ENCODE measurements at regions not wholly inside any gene's neighbourhood (a gene's known extent, or its start where the extent isn't known, plus 50 kb on each side); places are given as distances from the start of the nearest gene placed in this dataset.
"Not testable (repeated sequence)": the region's sequence is repeated elsewhere in the genome, so short reads cannot be mapped to it uniquely, and the experiment has no call there.

DNA sequence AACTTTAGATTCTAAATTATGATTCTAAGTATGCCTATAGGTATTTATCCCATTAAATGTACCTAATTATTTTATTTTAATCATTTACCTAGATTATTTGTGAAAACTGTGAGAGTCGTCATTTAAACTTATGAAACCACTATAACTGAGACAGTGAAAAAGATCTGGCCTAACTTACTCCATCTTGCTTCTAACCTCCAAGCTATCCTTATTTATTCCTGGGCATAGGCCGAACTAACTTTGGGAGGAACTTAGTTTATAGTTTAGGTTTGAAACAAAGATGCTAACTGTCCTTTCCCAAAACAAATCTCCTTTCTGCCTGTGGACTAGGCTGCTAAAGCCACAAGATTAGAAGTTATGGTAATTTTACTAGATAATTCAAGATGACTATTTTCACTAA is 79.7 kb upstream of the PPP2R5C start:
- Histone ChIP-seq H3K4me1 (ENCODE audit: control insufficient read depth, insufficient read depth, low read length) (peaks cover 9% of the 10 kb centered on the region; the same call in 1 of the 2 replicates), H3K36me3 (ENCODE audit: control insufficient read depth, insufficient read depth, low read length) (no peaks in the 10 kb centered on the region), H3K9ac (ENCODE audit: low read length) (no peak overlapping the region), H3K27me3 (ENCODE audit: control insufficient read depth, insufficient read depth, low read length) (peaks cover 42% of the 10 kb centered on the region), H3K27ac (ENCODE audit: low read depth, low read length) (no peak overlapping the region), H3K4me3 (ENCODE audit: low read depth, low read length) (no peak overlapping the region), H3K9me3 (ENCODE audit: control insufficient read depth, insufficient read depth, low read depth, low read length) (no peaks in the 10 kb centered on the region)

GRCh38 chr14:101683365-101683764 is 78.1 kb upstream of the PPP2R5C start:
- Histone ChIP-seq H3K27me3 (ENCODE audit: control insufficient read depth, insufficient read depth, low read length) (peaks cover 55% of the 10 kb centered on the region), H3K4me1 (ENCODE audit: control insufficient read depth, insufficient read depth, low read length) (peaks cover 9% of the 10 kb centered on the region; the same call in 1 of the 2 replicates), H3K4me3 (ENCODE audit: low read depth, low read length) (no peak overlapping the region), H3K9ac (ENCODE audit: low read length) (no peak overlapping the region), H3K36me3 (ENCODE audit: control insufficient read depth, insufficient read depth, low read length) (no peaks in the 10 kb centered on the region), H3K27ac (ENCODE audit: low read depth, low read length) (no peak overlapping the region), H3K9me3 (ENCODE audit: control insufficient read depth, insufficient read depth, low read depth, low read length) (no peaks in the 10 kb centered on the region)

DNA sequence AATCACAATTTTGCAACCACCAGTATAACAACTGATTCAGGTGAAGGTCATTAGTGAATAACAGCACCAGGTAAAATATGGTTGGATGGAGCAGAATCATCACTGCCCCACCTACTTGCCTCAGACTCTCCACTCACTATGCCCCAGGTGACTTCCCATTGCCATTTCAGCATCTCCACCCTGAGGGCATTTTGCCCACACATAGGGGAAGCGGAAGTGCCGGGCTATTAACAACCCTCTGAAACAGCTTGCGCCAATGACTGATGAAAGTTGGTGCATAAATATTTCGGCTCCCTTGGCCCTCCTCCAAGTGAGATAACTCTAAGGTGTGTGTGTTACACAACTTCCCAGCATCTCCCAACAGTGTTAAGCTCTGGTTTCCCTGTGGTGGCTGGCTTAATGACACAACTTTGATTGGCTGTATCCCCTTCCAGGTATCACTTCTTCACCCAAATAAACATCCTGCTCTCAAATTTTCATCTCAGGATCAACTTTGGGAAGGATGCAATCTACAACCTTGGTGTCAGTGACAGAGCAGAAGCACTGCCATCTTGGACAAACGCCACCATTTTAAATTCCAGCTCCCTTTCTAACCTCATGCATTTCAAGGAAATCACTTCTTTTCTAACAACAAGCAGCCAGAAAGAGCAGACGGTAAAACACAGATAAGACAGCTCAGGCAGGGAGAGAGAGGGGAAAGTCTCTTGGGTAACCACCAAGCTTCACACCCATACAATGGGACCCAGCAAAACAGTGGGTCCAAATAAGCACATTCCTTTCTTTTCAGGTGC is 73.6 kb upstream of the PPP2R5C start:
- no peak overlapping the region for H3K27ac ChIP-seq (ENCODE audit: low read depth, low read length)
- peaks cover 9% of the 10 kb centered on the region; the same call in 1 of the 2 replicates for H3K4me1 ChIP-seq (ENCODE audit: control insufficient read depth, insufficient read depth, low read length)

DNA sequence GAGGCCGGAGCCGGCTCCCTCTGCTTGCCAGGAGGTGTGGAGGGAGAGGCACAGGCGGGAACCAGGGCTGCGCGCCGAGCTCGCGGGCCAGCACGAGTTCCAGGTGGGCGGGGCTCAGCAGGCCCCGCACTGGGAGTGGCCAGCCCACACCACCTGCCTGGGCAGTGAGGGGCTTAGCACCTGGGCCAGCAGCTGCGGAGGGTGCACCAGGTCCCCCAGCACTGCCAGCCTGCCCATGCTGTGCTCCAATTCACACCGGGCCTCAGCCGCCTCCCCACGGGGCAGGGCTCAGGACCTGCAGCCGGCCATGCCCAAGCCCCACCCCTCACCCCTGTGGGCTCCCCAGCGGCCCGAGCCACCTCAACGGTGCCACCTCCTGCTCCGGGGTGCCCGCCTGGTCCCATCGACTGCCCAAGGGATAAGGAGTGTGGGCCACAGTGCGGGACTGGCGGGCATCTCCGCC is 72.4 kb upstream of the PPP2R5C start:
- H3K4me3 ChIP-seq (ENCODE audit: low read depth, low read length), result no peak overlapping the region
- H3K9ac ChIP-seq (ENCODE audit: low read length), result no peak overlapping the region
- H3K9me3 ChIP-seq (ENCODE audit: control insufficient read depth, insufficient read depth, low read depth, low read length), result peaks cover 13% of the 10 kb centered on the region; the same call in 1 of the 2 replicates
- H3K36me3 ChIP-seq (ENCODE audit: control insufficient read depth, insufficient read depth, low read length), result no peaks in the 10 kb centered on the region
- peaks cover 9% of the 10 kb centered on the region; the same call in 1 of the 2 replicates for H3K4me1 ChIP-seq (ENCODE audit: control insufficient read depth, insufficient read depth, low read length)
- peaks cover 58% of the 10 kb centered on the region for H3K27me3 ChIP-seq (ENCODE audit: control insufficient read depth, insufficient read depth, low read length)
- no peak overlapping the region for H3K27ac ChIP-seq (ENCODE audit: low read depth, low read length)

More for the DNA sequence above, 73.6 kb upstream of the PPP2R5C start:
- peaks cover 13% of the 10 kb centered on the region; the same call in 1 of the 2 replicates for H3K9me3 ChIP-seq (ENCODE audit: control insufficient read depth, insufficient read depth, low read depth, low read length)
- H3K9ac ChIP-seq (ENCODE audit: low read length), result no peak overlapping the region
- peaks cover 69% of the 10 kb centered on the region for H3K27me3 ChIP-seq (ENCODE audit: control insufficient read depth, insufficient read depth, low read length)
- H3K4me3 ChIP-seq (ENCODE audit: low read depth, low read length), result no peak overlapping the region
- H3K36me3 ChIP-seq (ENCODE audit: control insufficient read depth, insufficient read depth, low read length), result no peaks in the 10 kb centered on the region

DNA sequence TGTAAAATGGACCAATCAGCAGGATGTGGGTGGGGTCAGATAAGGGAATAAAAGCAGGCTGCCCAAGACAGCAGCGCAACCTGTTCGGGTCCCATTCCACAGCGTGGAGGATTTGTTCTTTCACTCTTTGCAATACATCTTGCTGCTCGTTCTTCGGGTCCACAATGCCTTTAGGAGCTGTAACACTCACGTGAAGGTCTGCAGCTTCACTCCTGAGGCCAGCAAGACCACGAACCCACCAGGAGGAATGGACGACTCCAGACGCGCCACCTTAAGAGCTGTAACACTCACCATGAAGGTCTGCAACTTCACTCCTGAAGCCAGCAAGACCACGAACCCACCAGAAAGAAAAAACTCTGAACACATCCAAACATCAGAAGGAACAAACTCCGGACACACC is 71.5 kb upstream of the PPP2R5C start:
- H3K27me3 ChIP-seq (ENCODE audit: control insufficient read depth, insufficient read depth, low read length), result peaks cover 50% of the 10 kb centered on the region

GRCh38 chr14:101695659-101696058 is 65.8 kb upstream of the PPP2R5C start:
- H3K36me3 ChIP-seq (ENCODE audit: control insufficient read depth, insufficient read depth, low read length), result no peaks in the 10 kb centered on the region
- no peaks in the 10 kb centered on the region for H3K4me1 ChIP-seq (ENCODE audit: control insufficient read depth, insufficient read depth, low read length)
- H3K4me3 ChIP-seq (ENCODE audit: low read depth, low read length), result no peak overlapping the region
- H3K27ac ChIP-seq (ENCODE audit: low read depth, low read length), result no peak overlapping the region
- no peaks in the 10 kb centered on the region for H3K9me3 ChIP-seq (ENCODE audit: control insufficient read depth, insufficient read depth, low read depth, low read length)
- H3K27me3 ChIP-seq (ENCODE audit: control insufficient read depth, insufficient read depth, low read length), result peaks cover 12% of the 10 kb centered on the region
- no peak overlapping the region for H3K9ac ChIP-seq (ENCODE audit: low read length)

More for the DNA sequence above, 71.5 kb upstream of the PPP2R5C start:
- peaks cover 13% of the 10 kb centered on the region; the same call in 1 of the 2 replicates for H3K9me3 ChIP-seq (ENCODE audit: control insufficient read depth, insufficient read depth, low read depth, low read length)
- H3K27ac ChIP-seq (ENCODE audit: low read depth, low read length); H3K4me1 ChIP-seq (ENCODE audit: control insufficient read depth, insufficient read depth, low read length); H3K4me3 ChIP-seq (ENCODE audit: low read depth, low read length); H3K9ac ChIP-seq (ENCODE audit: low read length); H3K36me3 ChIP-seq (ENCODE audit: control insufficient read depth, insufficient read depth, low read length): not testable (repeated sequence)

DNA sequence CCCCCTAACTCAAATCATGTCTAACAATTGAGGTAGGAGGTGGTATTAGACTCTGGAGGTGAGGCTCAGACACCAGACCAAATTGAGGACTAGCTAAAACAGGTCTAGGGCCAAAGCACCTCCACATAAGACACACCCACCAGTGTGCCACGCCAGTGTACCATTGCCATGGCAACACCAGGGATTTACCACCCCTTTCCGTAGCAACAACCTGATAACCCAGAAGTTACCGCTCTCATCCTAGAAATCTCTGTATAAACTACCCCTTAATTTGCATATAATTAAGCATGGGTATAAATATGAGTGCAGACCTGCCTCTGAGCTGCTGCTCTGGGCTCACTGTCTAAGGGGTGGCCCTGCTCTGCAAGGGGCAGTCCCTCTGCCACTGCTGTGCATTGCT is 57.4 kb upstream of the PPP2R5C start:
- H3K4me1 ChIP-seq (ENCODE audit: control insufficient read depth, insufficient read depth, low read length), result peaks cover 33% of the 10 kb centered on the region
- H3K9ac ChIP-seq (ENCODE audit: low read length), result no peak overlapping the region
- no peak overlapping the region for H3K4me3 ChIP-seq (ENCODE audit: low read depth, low read length)
- peaks cover 26% of the 10 kb centered on the region for H3K27me3 ChIP-seq (ENCODE audit: control insufficient read depth, insufficient read depth, low read length)
- no peaks in the 10 kb centered on the region for H3K36me3 ChIP-seq (ENCODE audit: control insufficient read depth, insufficient read depth, low read length)
- no peaks in the 10 kb centered on the region for H3K9me3 ChIP-seq (ENCODE audit: control insufficient read depth, insufficient read depth, low read depth, low read length)
- H3K27ac ChIP-seq (ENCODE audit: low read depth, low read length), result no peak overlapping the region

GRCh38 chr14:101705733-101706508 is 55.6 kb upstream of the PPP2R5C start:
- Histone ChIP-seq H3K36me3 (ENCODE audit: control insufficient read depth, insufficient read depth, low read length) (no peaks in the 10 kb centered on the region), H3K27ac (ENCODE audit: low read depth, low read length) (no peak overlapping the region; the same call in 1 of the 2 replicates), H3K9me3 (ENCODE audit: control insufficient read depth, insufficient read depth, low read depth, low read length) (no peaks in the 10 kb centered on the region), H3K27me3 (ENCODE audit: control insufficient read depth, insufficient read depth, low read length) (peaks cover 26% of the 10 kb centered on the region), H3K4me1 (ENCODE audit: control insufficient read depth, insufficient read depth, low read length) (peaks cover 50% of the 10 kb centered on the region), H3K4me3 (ENCODE audit: low read depth, low read length) (peak overlapping the region; percentile 38), H3K9ac (ENCODE audit: low read length) (peak overlapping the region; percentile 54)

DNA sequence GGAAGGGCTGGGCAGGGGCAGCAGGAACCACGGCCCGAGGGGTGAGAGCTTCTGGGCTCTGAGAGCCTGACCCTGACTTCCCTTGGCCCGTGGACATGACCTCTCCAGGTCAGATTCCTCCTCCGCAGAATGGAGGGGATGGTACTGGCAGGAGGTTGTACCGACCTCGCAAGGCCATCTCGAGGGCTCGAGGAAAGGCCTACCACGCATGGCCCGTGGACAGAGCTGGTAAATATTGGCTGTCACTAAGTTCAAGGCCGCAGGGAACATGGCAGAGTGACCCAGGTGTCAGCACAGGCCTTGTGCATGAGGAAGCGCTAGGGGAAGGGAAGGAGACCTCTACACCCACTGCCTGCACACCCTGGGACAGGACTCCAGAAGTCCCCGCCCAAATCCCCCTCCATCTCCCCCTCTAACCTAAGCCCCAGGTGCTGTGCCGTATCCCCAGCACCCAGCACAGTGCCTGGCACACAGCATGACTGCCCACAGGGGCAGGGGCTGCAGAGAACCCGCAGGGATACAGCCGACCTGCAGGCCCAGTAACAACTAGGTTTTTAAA is 54.9 kb upstream of the PPP2R5C start:
- no peak overlapping the region; the same call in 1 of the 2 replicates for H3K27ac ChIP-seq (ENCODE audit: low read depth, low read length)
- no peaks in the 10 kb centered on the region for H3K36me3 ChIP-seq (ENCODE audit: control insufficient read depth, insufficient read depth, low read length)
- peaks cover 26% of the 10 kb centered on the region for H3K27me3 ChIP-seq (ENCODE audit: control insufficient read depth, insufficient read depth, low read length)
- H3K4me3 ChIP-seq (ENCODE audit: low read depth, low read length), result peak overlapping the region; percentile 38
- no peaks in the 10 kb centered on the region for H3K9me3 ChIP-seq (ENCODE audit: control insufficient read depth, insufficient read depth, low read depth, low read length)
- H3K9ac ChIP-seq (ENCODE audit: low read length), result peak overlapping the region; percentile 54
- H3K4me1 ChIP-seq (ENCODE audit: control insufficient read depth, insufficient read depth, low read length), result peaks cover 55% of the 10 kb centered on the region

GRCh38 chr14:101707068-101707842 is 54.3 kb upstream of the PPP2R5C start:
- H3K9me3 ChIP-seq (ENCODE audit: control insufficient read depth, insufficient read depth, low read depth, low read length), result no peaks in the 10 kb centered on the region
- no peaks in the 10 kb centered on the region for H3K36me3 ChIP-seq (ENCODE audit: control insufficient read depth, insufficient read depth, low read length)
- no peak overlapping the region for H3K4me3 ChIP-seq (ENCODE audit: low read depth, low read length)
- H3K4me1 ChIP-seq (ENCODE audit: control insufficient read depth, insufficient read depth, low read length), result peaks cover 55% of the 10 kb centered on the region
- H3K27me3 ChIP-seq (ENCODE audit: control insufficient read depth, insufficient read depth, low read length), result peaks cover 26% of the 10 kb centered on the region
- peak overlapping the region; percentile 54 for H3K9ac ChIP-seq (ENCODE audit: low read length)
- no peak overlapping the region for H3K27ac ChIP-seq (ENCODE audit: low read depth, low read length)
